Activated CD4-positive, alpha-beta T cell treated with anti-CD3 and anti-CD28 coated beads for 24 hours (primary cell): ENCODE measurements at regions not wholly inside any gene's neighbourhood (a gene's known extent, or its start where the extent isn't known, plus 50 kb on each side); places are given as distances from the start of the nearest gene placed in this dataset.

ENCODE experiments used
- DNase-seq, 2 donors: peaks; one replicate each; pipeline ENCODE4 v3.0.0-alpha.2; 2020; ENCODE audit warnings: low read depth in 2 of 2

- no peak for DNase-seq
Measured at GRCh38 chr5:74380193-74380592, 260.3 kb downstream of the ENC1 start.

- no peak for DNase-seq
Measured at GRCh38 chr5:74378464-74378863, 262.1 kb downstream of the ENC1 start.

GRCh38 chr5:74376187-74376586 lies 264.3 kb downstream of the ENC1 start:
- DNase-seq: no peak

GRCh38 chr5:74375271-74375670 lies 265.3 kb downstream of the ENC1 start:
- DNase-seq: no peak

- DNase-seq: no peak
Measured at GRCh38 chr5:74374656-74375055, 265.9 kb downstream of the ENC1 start.

- no peak for DNase-seq
Measured at GRCh38 chr5:74373076-74373475, 267.5 kb downstream of the ENC1 start.

GRCh38 chr5:74372502-74373064 lies 267.9 kb downstream of the ENC1 start:
- no peak for DNase-seq

GRCh38 chr5:74372051-74372450 lies 268.5 kb downstream of the ENC1 start:
- DNase-seq: no peak

GRCh38 chr5:74371621-74372020 lies 268.9 kb downstream of the ENC1 start:
- DNase-seq: no peak

GRCh38 chr5:74370168-74370567 lies 270.4 kb downstream of the ENC1 start:
- DNase-seq: no peak

- DNase-seq: no peak
Measured at GRCh38 chr5:74369173-74369572, 271.4 kb downstream of the ENC1 start.

GRCh38 chr5:74367934-74368333 lies 272.6 kb downstream of the ENC1 start:
- DNase-seq: no peak

GRCh38 chr5:74367241-74367733 lies 273.2 kb downstream of the ENC1 start:
- no peak for DNase-seq

GRCh38 chr5:74365723-74366122 lies 274.8 kb downstream of the ENC1 start:
- no peak for DNase-seq

GRCh38 chr5:74364507-74364906 lies 276.0 kb downstream of the ENC1 start:
- DNase-seq: no peak

GRCh38 chr5:74363603-74364205 lies 276.8 kb downstream of the ENC1 start:
- no peak for DNase-seq

- DNase-seq: no peak
Measured at GRCh38 chr5:74361406-74362358, 278.8 kb downstream of the ENC1 start.

- DNase-seq: no peak
Measured at GRCh38 chr5:74360535-74361210, 279.9 kb downstream of the ENC1 start.

- no peak for DNase-seq
Measured at GRCh38 chr5:74357827-74358226, 282.7 kb downstream of the ENC1 start.

- no peak for DNase-seq
Measured at GRCh38 chr5:74356009-74356695, 284.4 kb downstream of the ENC1 start.

- no peak for DNase-seq
Measured at GRCh38 chr5:74355041-74355824, 285.3 kb downstream of the ENC1 start.
